Activated B cell treated with CpG ODN at 0.5 μM for 24 hours (primary cell): ENCODE measurements at regions not wholly inside any gene's neighbourhood (a gene's known extent, or its start where the extent isn't known, plus 50 kb on each side); places are given as distances from the start of the nearest gene placed in this dataset.
"Not testable (repeated sequence)": the region's sequence is repeated elsewhere in the genome, so short reads cannot be mapped to it uniquely, and the experiment has no call there.

Source experiments
- ATAC-seq: fragments of 200-7000 bp; cut with Tn5 transposase; one replicate; pipeline ENCODE4 v1.10.0; 2021; ENCODE audit warnings: low read depth, mild to moderate bottlenecking, moderate library complexity
- CTCF ChIA-PET: fragments of 350-600 bp; sonication (Branson Sonifier 250); formaldehyde crosslinking; loops from one replicate; lab custom pipeline; 2021; ENCODE audit warnings: antibody characterized with exemption; lab: Charles Lee
- POLR2A ChIA-PET: fragments of 350-600 bp; sonication (Branson Sonifier 250); formaldehyde crosslinking; loops from one replicate; lab custom pipeline; 2021; ENCODE audit warnings: antibody characterized with exemption; lab: Charles Lee
- DNase-seq: peaks from one replicate; pipeline ENCODE4 v3.0.0; 2022
- H3K27ac Mint-ChIP-seq: one replicate; pipeline ENCODE4 v1.8.0; 2020; ENCODE audit warnings: mixed read lengths
- H3K27me3 Mint-ChIP-seq: one replicate; pipeline ENCODE4 v1.8.0; 2021; ENCODE audit warnings: mixed read lengths
- H3K36me3 Mint-ChIP-seq: one replicate; pipeline ENCODE4 v1.8.0; 2021; ENCODE audit warnings: low read depth, mixed read lengths
- H3K4me1 Mint-ChIP-seq: one replicate; pipeline ENCODE4 v1.8.0; 2021; ENCODE audit warnings: mixed read lengths
- H3K4me3 Mint-ChIP-seq: one replicate; pipeline ENCODE4 v1.8.0; 2020; ENCODE audit warnings: mild to moderate bottlenecking, mixed read lengths
- H3K9me3 Mint-ChIP-seq: one replicate; pipeline ENCODE4 v1.8.0; 2020; ENCODE audit warnings: mixed read lengths
- CTCF ChIP-seq: fragments of 200-600 bp; IDR thresholded peaks from one replicate; pipeline ENCODE4 v1.8.0; 2022; ENCODE audit warnings: antibody characterized with exemption, mild to moderate bottlenecking
- intact Hi-C: fragments of 100-400 bp; cut with micrococcal nuclease; formaldehyde crosslinking; loops from one replicate; pipeline ENCODE4 v1.15.1; 2024

- CTCF ChIA-PET, result no interaction called here
- intact Hi-C loops, result no loop called here
- no peak overlapping the region for H3K27ac Mint-ChIP-seq
- POLR2A ChIA-PET, result no interaction called here
- peaks cover 7% of the 10 kb centered on the region for H3K4me1 Mint-ChIP-seq
- no peak for TF ChIP-seq CTCF
- H3K36me3 Mint-ChIP-seq, result no peaks in the 10 kb centered on the region
- H3K4me3 Mint-ChIP-seq, result no peak overlapping the region
- H3K27me3 Mint-ChIP-seq, result peaks cover 4% of the 10 kb centered on the region
- ATAC-seq (no peak), DNase-seq (no peak)
- no peaks in the 10 kb centered on the region for H3K9me3 Mint-ChIP-seq
These were observed 1303.4 kb downstream of the TBC1D22A start for GRCh38 chr22:48065892-48066291.

- DNase-seq (no peak), ATAC-seq (no peak)
- no peaks in the 10 kb centered on the region for H3K36me3 Mint-ChIP-seq
- CTCF ChIA-PET, result no interaction called here
- intact Hi-C loops, result no loop called here
- TF ChIP-seq CTCF, result no peak
- POLR2A ChIA-PET, result no interaction called here
- no peaks in the 10 kb centered on the region for H3K4me1 Mint-ChIP-seq
- no peaks in the 10 kb centered on the region for H3K9me3 Mint-ChIP-seq
- peaks cover 16% of the 10 kb centered on the region for H3K27me3 Mint-ChIP-seq
- H3K4me3 Mint-ChIP-seq, result no peak overlapping the region
- H3K27ac Mint-ChIP-seq, result no peak overlapping the region
These were observed 1299.3 kb downstream of the TBC1D22A start for GRCh38 chr22:48061726-48062125.

- intact Hi-C loops, result no loop called here
- ATAC-seq, result no peak
- H3K27ac Mint-ChIP-seq, result no peak overlapping the region
- H3K36me3 Mint-ChIP-seq, result no peaks in the 10 kb centered on the region
- TF ChIP-seq CTCF, result no peak
- no peak for DNase-seq
- H3K4me1 Mint-ChIP-seq, result no peaks in the 10 kb centered on the region
- H3K4me3 Mint-ChIP-seq, result no peak overlapping the region
- H3K9me3 Mint-ChIP-seq, result no peaks in the 10 kb centered on the region
- ChIA-PET CTCF (no interaction called here), POLR2A (no interaction called here)
- H3K27me3 Mint-ChIP-seq, result peaks cover 12% of the 10 kb centered on the region
These were observed 1297.8 kb downstream of the TBC1D22A start for GRCh38 chr22:48060266-48060665.

GRCh38 chr22:48059521-48059920 lies 1297.1 kb downstream of the TBC1D22A start:
- peaks cover 12% of the 10 kb centered on the region for H3K27me3 Mint-ChIP-seq
- H3K36me3 Mint-ChIP-seq, H3K4me3 Mint-ChIP-seq, H3K27ac Mint-ChIP-seq, ATAC-seq, CTCF ChIA-PET, DNase-seq, H3K4me1 Mint-ChIP-seq, H3K9me3 Mint-ChIP-seq, POLR2A ChIA-PET, intact Hi-C loops: not testable (repeated sequence)

- H3K36me3 Mint-ChIP-seq, result no peaks in the 10 kb centered on the region
- H3K9me3 Mint-ChIP-seq, result no peaks in the 10 kb centered on the region
- DNase-seq, result no peak
- CTCF ChIA-PET, result no interaction called here
- POLR2A ChIA-PET, result interaction anchor here (0.6 kb wide), 1 partner anchor 48 kb away, joined by 5 read pairs; no protein-coding TSS in a partner anchor
- intact Hi-C loops, result no loop called here
- no peak for ATAC-seq
- TF ChIP-seq CTCF, result no peak
- H3K27me3 Mint-ChIP-seq, result peaks cover 19% of the 10 kb centered on the region
- H3K4me3 Mint-ChIP-seq, result no peak overlapping the region
- H3K4me1 Mint-ChIP-seq, result no peaks in the 10 kb centered on the region
- no peak overlapping the region for H3K27ac Mint-ChIP-seq
These were observed 1294.8 kb downstream of the TBC1D22A start for GRCh38 chr22:48057116-48057835.

- Mint-ChIP-seq H3K36me3 (no peaks in the 10 kb centered on the region), H3K27ac (no peak overlapping the region), H3K27me3 (peaks cover 19% of the 10 kb centered on the region), H3K4me1 (no peaks in the 10 kb centered on the region), H3K4me3 (no peak overlapping the region), H3K9me3 (no peaks in the 10 kb centered on the region)
- ATAC-seq (no peak), DNase-seq (no peak)
- intact Hi-C loops, result no loop called here
- no peak for TF ChIP-seq CTCF
- ChIA-PET CTCF (no interaction called here), POLR2A (no interaction called here)
These were observed 1293.4 kb downstream of the TBC1D22A start for GRCh38 chr22:48055827-48056226.
